ENCODE measurements at regions not wholly inside any gene's neighbourhood (a gene's known extent, or its start where the extent isn't known, plus 50 kb on each side); places are given as distances from the start of the nearest gene placed in this dataset.

DNA sequence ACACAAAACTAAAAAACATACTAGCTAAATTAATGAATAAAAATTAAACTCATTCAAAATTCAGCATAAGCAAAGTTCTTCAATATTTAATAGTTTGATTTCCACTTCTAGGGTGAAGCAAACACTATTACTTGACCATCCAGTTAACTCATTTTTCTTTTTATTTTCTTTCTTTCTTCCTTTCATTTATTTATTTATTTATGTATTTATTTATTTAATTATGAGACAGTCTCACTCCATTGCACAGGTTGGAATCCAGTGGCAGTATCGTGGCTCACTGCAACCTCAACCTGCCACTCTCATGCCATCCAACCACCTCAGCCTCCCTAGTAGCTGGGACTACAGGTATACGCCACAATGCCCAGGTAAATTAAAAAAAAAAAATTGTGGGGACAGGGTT is 2069.5 kb downstream of the NCAM2 start:
- TF ChIP-seq FOXA1 (IDR thresholded peaks at IDR 0.05) (no peak), FOXK2 (IDR thresholded peaks at IDR 0.05) (no peak), SP1 (IDR thresholded peaks at IDR 0.05) (no peak), HDGF (IDR thresholded peaks at IDR 0.05; ENCODE audit: borderline replicate concordance) (no peak)
